Spleen (tissue), 7 donors: ENCODE measurements at regions not wholly inside any gene's neighbourhood (a gene's known extent, or its start where the extent isn't known, plus 50 kb on each side); places are given as distances from the start of the nearest gene placed in this dataset.

Source experiments
- POLR2A ChIP-seq, 3 donors: fragments of 450-650 bp; IDR thresholded peaks; one replicate each; pipeline ENCODE4 v1.5.1; 2017; ENCODE audit warnings: antibody characterized with exemption in 3 of 3, mild to moderate bottlenecking in 1 of 3
- POLR2AphosphoS5 ChIP-seq, 3 donors: sonication (generic); formaldehyde crosslinking; IDR thresholded peaks; one replicate each; pipeline ENCODE4 v1.5.1; 2017; ENCODE audit warnings: antibody characterized with exemption in 3 of 3
- TF ChIP-seq, protein P1 (sequence below), 11 experiments: fragments of 200-600 bp in 7 of 11; fragments of 450-650 bp in 4 of 11; sonication (generic) in 4 of 11; IDR thresholded peaks in 8 of 11; conservative IDR thresholded peaks in 3 of 11; 1 replicate in 7 of 11; 2 replicates in 4 of 11; pipeline versions ENCODE4 v1.4.0 to v1.8.0; 2016 to 2021; ENCODE audit warnings: antibody characterized with exemption in 11 of 11, inconsistent platforms in 4 of 11, mild to moderate bottlenecking in 1 of 11
- donor health status: DM: no; HTN: no; CAD: no; lungs with moderate emphysema.
- donor health status: DM: no; HTN: no; CAD: no.
- donor health status: DM: no; HTN: no; CAD: no.

DNA sequence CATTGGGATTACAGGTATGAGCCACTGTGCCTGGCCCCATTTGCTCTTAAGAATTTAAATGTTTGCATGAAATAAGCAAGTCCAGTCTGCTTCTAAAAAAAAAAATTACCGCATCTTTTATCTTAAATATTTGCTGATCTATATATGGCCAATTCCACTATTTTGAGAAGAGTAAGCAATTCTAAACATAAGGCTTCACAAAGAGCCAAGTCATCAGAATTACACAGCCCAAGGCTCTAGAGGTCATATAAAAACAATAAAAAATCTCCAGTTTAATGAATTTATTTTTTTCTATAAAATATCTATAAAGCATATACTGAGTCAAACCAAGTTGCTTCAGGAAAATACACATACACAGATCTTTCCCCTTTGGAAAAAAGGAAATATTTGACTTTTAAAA lies 79.0 kb upstream of the CPNE8 start:
- TF ChIP-seq POLR2AphosphoS5 (IDR thresholded peaks at IDR 0.05), result no peak
- TF ChIP-seq POLR2A (IDR thresholded peaks at IDR 0.05), result no peak
- TF ChIP-seq, protein P1, sequence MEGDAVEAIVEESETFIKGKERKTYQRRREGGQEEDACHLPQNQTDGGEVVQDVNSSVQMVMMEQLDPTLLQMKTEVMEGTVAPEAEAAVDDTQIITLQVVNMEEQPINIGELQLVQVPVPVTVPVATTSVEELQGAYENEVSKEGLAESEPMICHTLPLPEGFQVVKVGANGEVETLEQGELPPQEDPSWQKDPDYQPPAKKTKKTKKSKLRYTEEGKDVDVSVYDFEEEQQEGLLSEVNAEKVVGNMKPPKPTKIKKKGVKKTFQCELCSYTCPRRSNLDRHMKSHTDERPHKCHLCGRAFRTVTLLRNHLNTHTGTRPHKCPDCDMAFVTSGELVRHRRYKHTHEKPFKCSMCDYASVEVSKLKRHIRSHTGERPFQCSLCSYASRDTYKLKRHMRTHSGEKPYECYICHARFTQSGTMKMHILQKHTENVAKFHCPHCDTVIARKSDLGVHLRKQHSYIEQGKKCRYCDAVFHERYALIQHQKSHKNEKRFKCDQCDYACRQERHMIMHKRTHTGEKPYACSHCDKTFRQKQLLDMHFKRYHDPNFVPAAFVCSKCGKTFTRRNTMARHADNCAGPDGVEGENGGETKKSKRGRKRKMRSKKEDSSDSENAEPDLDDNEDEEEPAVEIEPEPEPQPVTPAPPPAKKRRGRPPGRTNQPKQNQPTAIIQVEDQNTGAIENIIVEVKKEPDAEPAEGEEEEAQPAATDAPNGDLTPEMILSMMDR (IDR thresholded peaks at IDR 0.05 in 8 of 11, conservative IDR thresholded peaks at IDR 0.05 in 3 of 11), result no peak
